Right ventricle myocardium superior (tissue), 1 donor: ENCODE measurements at regions not wholly inside any gene's neighbourhood (a gene's known extent, or its start where the extent isn't known, plus 50 kb on each side); places are given as distances from the start of the nearest gene placed in this dataset.
"Not testable (repeated sequence)": the region's sequence is repeated elsewhere in the genome, so short reads cannot be mapped to it uniquely, and the experiment has no call there.

ENCODE experiments used
- ATAC-seq: fragments of 200-7000 bp; cut with Tn5 transposase; one replicate; pipeline ENCODE4 v1.9.1; 2020; ENCODE audit warnings: mild to moderate bottlenecking; ENCODE audit not compliant: poor library complexity
- DNase-seq: peaks from one replicate; pipeline ENCODE4 v3.0.0-alpha.2; 2020
- intact Hi-C: fragments of 100-400 bp; cut with DNase I; formaldehyde crosslinking; loops from one replicate; pipeline ENCODE4 v1.11.2; 2022
- donor health status: DM: no; HTN: yes; CAD: no; lungs with severe emphysema.

- no peak for ATAC-seq
- DNase-seq = no peak
- intact Hi-C loops = no loop called here
Observed at GRCh38 chr6:22206106-22206505, 90.7 kb downstream of the PRL start.

- ATAC-seq = no peak
- intact Hi-C loops = no loop called here
Observed at GRCh38 chr6:22208026-22208425, 88.8 kb downstream of the PRL start.

GRCh38 chr6:22214314-22214713 lies 82.5 kb downstream of the PRL start:
- ATAC-seq (no peak), DNase-seq (no peak)
- intact Hi-C loops = no loop called here

More at GRCh38 chr6:22208026-22208425, 88.8 kb downstream of the PRL start:
- DNase-seq = no peak

DNA sequence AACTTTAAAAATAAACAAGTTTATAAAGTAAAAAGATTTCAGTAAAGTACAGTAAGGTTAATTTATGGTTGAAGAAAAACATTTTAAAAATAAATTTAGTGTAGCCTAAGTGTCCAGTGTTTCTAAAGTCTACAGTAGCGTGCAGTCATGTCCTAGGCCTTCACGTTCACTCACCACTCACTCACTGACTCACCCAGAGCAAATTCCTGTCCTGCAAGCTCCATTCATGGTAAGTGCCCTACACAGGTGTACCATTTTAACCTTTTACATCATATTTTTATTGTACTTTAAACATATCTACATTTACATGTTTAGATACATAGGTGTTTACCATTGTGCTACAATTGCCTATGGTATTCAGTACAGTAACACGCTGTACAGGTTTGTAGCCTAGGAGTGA lies 81.4 kb downstream of the PRL start:
- intact Hi-C loops, ATAC-seq, DNase-seq: not testable (repeated sequence)

DNA sequence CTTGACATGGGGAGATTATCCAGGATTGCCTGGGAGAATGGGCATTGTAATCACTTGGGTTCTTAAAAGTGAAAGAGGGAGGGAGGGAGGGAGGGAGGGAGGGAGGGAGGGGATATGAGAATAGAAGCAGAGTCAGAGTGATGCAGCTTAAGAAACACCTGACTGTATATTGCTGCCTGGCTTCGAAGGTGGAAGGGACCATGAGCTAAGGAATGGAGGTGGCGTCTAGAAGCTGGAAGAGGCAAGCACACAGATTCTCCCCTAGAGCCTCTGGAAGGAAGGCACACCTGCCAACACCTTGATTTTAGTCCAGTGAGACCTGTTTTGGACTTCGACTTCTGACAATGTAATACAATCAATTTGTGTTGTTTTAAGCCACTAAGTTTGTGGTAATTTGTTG lies 78.4 kb downstream of the PRL start:
- DNase-seq (no peak), ATAC-seq (no peak)
- intact Hi-C loops = no loop called here

- intact Hi-C loops = no loop called here
- DNase-seq (no peak), ATAC-seq (no peak)
Observed at GRCh38 chr6:22219925-22220324, 76.9 kb downstream of the PRL start.

DNA sequence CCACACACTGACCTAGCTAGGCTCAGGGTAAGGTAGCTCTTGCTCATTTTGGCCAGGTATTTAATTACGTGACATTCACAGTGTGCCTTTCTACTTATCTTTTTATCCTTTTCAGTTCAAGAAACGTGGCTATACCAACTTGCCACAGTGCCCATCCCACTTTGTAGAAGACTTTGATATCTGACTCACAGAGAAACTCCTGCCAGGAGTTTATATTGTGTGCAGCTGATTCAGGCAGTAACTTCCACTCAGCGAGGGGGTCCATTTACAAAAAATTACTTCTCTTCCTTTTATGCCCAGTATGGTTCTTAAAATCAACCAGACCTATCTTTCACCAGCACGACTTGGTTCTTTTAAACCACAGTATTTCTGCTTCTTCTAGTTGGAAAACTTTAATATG lies 75.6 kb downstream of the PRL start:
- intact Hi-C loops = no loop called here
- DNase-seq = no peak
- ATAC-seq = no peak

GRCh38 chr6:22221630-22222029 lies 75.2 kb downstream of the PRL start:
- DNase-seq (no peak), ATAC-seq (no peak)
- intact Hi-C loops = no loop called here

GRCh38 chr6:22222469-22222868 lies 74.4 kb downstream of the PRL start:
- no peak for DNase-seq
- intact Hi-C loops = no loop called here
- ATAC-seq = no peak

- no peak for DNase-seq
- intact Hi-C loops = no loop called here
- no peak for ATAC-seq
Observed at GRCh38 chr6:22227824-22228610, 68.8 kb downstream of the PRL start.

DNA sequence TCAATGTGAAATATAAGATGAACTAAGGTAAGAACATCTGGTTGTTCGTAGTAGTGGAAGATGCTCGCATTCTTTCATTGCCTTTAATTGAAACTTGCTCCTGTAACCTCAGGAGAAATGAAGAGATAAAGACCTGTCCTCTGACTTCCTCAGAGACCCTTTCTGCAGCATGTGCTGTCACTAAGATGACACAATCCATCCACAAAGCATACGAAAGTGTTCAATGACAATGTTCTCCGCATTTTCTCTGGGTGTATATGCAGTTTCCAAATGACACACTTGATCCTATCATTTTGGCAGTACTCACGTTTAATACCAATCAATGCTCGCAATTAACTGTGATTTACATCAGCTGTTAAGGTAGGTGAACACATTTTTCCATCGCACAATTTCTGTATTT lies 65.8 kb downstream of the PRL start:
- ATAC-seq (no peak), DNase-seq (no peak)
- intact Hi-C loops = no loop called here

GRCh38 chr6:22231616-22232015 lies 65.2 kb downstream of the PRL start:
- DNase-seq (no peak), ATAC-seq (no peak)
- intact Hi-C loops = no loop called here

- intact Hi-C loops = no loop called here
- no peak for DNase-seq
- no peak for ATAC-seq
Observed at GRCh38 chr6:22236626-22237414, 60.0 kb downstream of the PRL start.
